PC-3 (cell line): ENCODE measurements at regions not wholly inside any gene's neighbourhood (a gene's known extent, or its start where the extent isn't known, plus 50 kb on each side); places are given as distances from the start of the nearest gene placed in this dataset.

Experiments used
- CTCF ChIP-seq: fragments of 300-600 bp; sonication (generic); conservative IDR thresholded peaks from 2 replicates; pipeline ENCODE4 v1.5.1; 2017; ENCODE audit warnings: antibody characterized with exemption, low read depth, mild to moderate bottlenecking, low read length
- EZH2 ChIP-seq: fragments of 300-600 bp; sonication (generic); IDR thresholded peaks from one replicate; pipeline ENCODE4 v1.6.1; 2017; ENCODE audit warnings: antibody characterized with exemption, mild to moderate bottlenecking, low read length; ENCODE audit not compliant: unreplicated experiment
- EZH2phosphoT487 ChIP-seq: fragments of 300-600 bp; sonication (generic); IDR thresholded peaks from 2 replicates; pipeline ENCODE4 v1.6.1; 2018; ENCODE audit warnings: mild to moderate bottlenecking, antibody characterized with exemption, low read length, borderline replicate concordance

GRCh38 chr3:124517306-124517705 lies 212.9 kb upstream of the UMPS start:
- TF ChIP-seq EZH2phosphoT487 (no peak), CTCF (no peak), EZH2 (no peak)
